ENCODE measurements at regions not wholly inside any gene's neighbourhood (a gene's known extent, or its start where the extent isn't known, plus 50 kb on each side); places are given as distances from the start of the nearest gene placed in this dataset.
"Not testable (repeated sequence)": the region's sequence is repeated elsewhere in the genome, so short reads cannot be mapped to it uniquely, and the experiment has no call there.

GRCh38 chr2:125418483-125418882, 1237.5 kb upstream of the GYPC start:
- H3K36me3 Mint-ChIP-seq (ENCODE audit: low read depth), result no peaks in the 10 kb centered on the region
- no peaks in the 10 kb centered on the region for H3K4me1 Mint-ChIP-seq
- H3K27me3 Mint-ChIP-seq (ENCODE audit: insufficient read depth), result no peaks in the 10 kb centered on the region
- no peak overlapping the region for H3K27ac ChIP-seq (ENCODE audit: low read depth, low read length)
- no peak for DNase-seq
- no peak overlapping the region for H3K4me3 ChIP-seq (ENCODE audit: low read length)
- H3K4me3 Mint-ChIP-seq, result no peak overlapping the region
- H3K9me3 Mint-ChIP-seq, result peaks cover 8% of the 10 kb centered on the region
- no peaks in the 10 kb centered on the region for H3K9me3 ChIP-seq (ENCODE audit: control insufficient read depth, low read length)
- no peaks in the 10 kb centered on the region for H3K36me3 ChIP-seq (ENCODE audit: control insufficient read depth, insufficient read depth, low read length)
- no CpG with 5 or more reads among the region's 1 CpG for WGBS, 2 experiments (ENCODE audit: insufficient coverage in 1 of 2, insufficient read length in 1 of 2)
- TF ChIP-seq CTCF (conservative IDR thresholded peaks at IDR 0.05), result no peak
- H3K27me3 ChIP-seq (ENCODE audit: control insufficient read depth, insufficient read depth, low read length, poor library complexity, severe bottlenecking), result no peaks in the 10 kb centered on the region
- no peak overlapping the region for H3K27ac Mint-ChIP-seq
- H3K4me1 ChIP-seq (ENCODE audit: control insufficient read depth, insufficient read depth, low read length), result no peaks in the 10 kb centered on the region
- no peak overlapping the region for H3K9ac ChIP-seq (ENCODE audit: extremely low read depth, low read length, poor library complexity, severe bottlenecking)

GRCh38 chr2:125422198-125422770, 1233.7 kb upstream of the GYPC start:
- DNase-seq; H3K36me3 ChIP-seq (ENCODE audit: control insufficient read depth, insufficient read depth, low read length); H3K9me3 ChIP-seq (ENCODE audit: control insufficient read depth, low read length); H3K27me3 ChIP-seq (ENCODE audit: control insufficient read depth, insufficient read depth, low read length, poor library complexity, severe bottlenecking); H3K27me3 Mint-ChIP-seq (ENCODE audit: insufficient read depth); H3K4me1 ChIP-seq (ENCODE audit: control insufficient read depth, insufficient read depth, low read length); H3K27ac ChIP-seq (ENCODE audit: low read depth, low read length); H3K4me3 Mint-ChIP-seq; H3K9ac ChIP-seq (ENCODE audit: extremely low read depth, low read length, poor library complexity, severe bottlenecking); H3K4me1 Mint-ChIP-seq; H3K27ac Mint-ChIP-seq; H3K36me3 Mint-ChIP-seq (ENCODE audit: low read depth); H3K9me3 Mint-ChIP-seq; H3K4me3 ChIP-seq (ENCODE audit: low read length): not testable (repeated sequence)
- WGBS, 2 experiments (ENCODE audit: insufficient coverage in 1 of 2, insufficient read length in 1 of 2), result 95% methylated on average over 30 of the region's 32 CpGs; no CpG with 5 or more reads in 1 of the 2 experiments

- Histone ChIP-seq H3K27me3 (ENCODE audit: control insufficient read depth, insufficient read depth, low read length, poor library complexity, severe bottlenecking) (no peaks in the 10 kb centered on the region), H3K4me3 (ENCODE audit: low read length) (no peak overlapping the region), H3K36me3 (ENCODE audit: control insufficient read depth, insufficient read depth, low read length) (no peaks in the 10 kb centered on the region), H3K9ac (ENCODE audit: extremely low read depth, low read length, poor library complexity, severe bottlenecking) (no peak overlapping the region), H3K4me1 (ENCODE audit: control insufficient read depth, insufficient read depth, low read length) (no peaks in the 10 kb centered on the region), H3K9me3 (ENCODE audit: control insufficient read depth, low read length) (no peaks in the 10 kb centered on the region), H3K27ac (ENCODE audit: low read depth, low read length) (no peak overlapping the region)
- no peaks in the 10 kb centered on the region for H3K4me1 Mint-ChIP-seq
- no peak overlapping the region for H3K4me3 Mint-ChIP-seq
- 89 to 100% methylated on average over 1 of the region's 1 CpG for WGBS, 2 experiments (ENCODE audit: insufficient coverage in 1 of 2, insufficient read length in 1 of 2)
- no peaks in the 10 kb centered on the region for H3K27me3 Mint-ChIP-seq (ENCODE audit: insufficient read depth)
- H3K27ac Mint-ChIP-seq, result no peak overlapping the region
- no peaks in the 10 kb centered on the region for H3K36me3 Mint-ChIP-seq (ENCODE audit: low read depth)
- no peak for DNase-seq
- peaks cover 5% of the 10 kb centered on the region for H3K9me3 Mint-ChIP-seq
- no peak for TF ChIP-seq CTCF (conservative IDR thresholded peaks at IDR 0.05)
Measured at GRCh38 chr2:125424266-125424785, 1231.6 kb upstream of the GYPC start.
